HepG2 (cell line): ENCODE measurements at regions not wholly inside any gene's neighbourhood (a gene's known extent, or its start where the extent isn't known, plus 50 kb on each side); places are given as distances from the start of the nearest gene placed in this dataset.

Source experiments
- ATAC-seq: fragments of 200-7000 bp; cut with Tn5 transposase; 3 replicates; pipeline ENCODE4 v1.9.1; 2020; ENCODE audit warnings: mild to moderate bottlenecking, moderate library complexity
- BruUV-seq: library from RNA; stranded (reverse); fragments of 400-500 nt; replicated peaks from 2 replicates; lab custom pipeline; 2021; lab: Mats Ljungman, UMichigan
- CTCF ChIA-PET: fragments of 300-600 bp; formaldehyde crosslinking; extraction: SDS; loops from one replicate; lab custom pipeline; 2021; ENCODE audit warnings: low total read pairs, inconsistent platforms, low intra/inter-chr PET ratio; lab: Yijun Ruan, JAX
- POLR2A ChIA-PET: fragments of 350-600 bp; sonication (Branson Sonifier 250); formaldehyde crosslinking; loops from one replicate; lab custom pipeline; 2020; ENCODE audit warnings: antibody characterized with exemption, inconsistent platforms; lab: Yijun Ruan, JAX
- DNase-seq: peaks from one replicate; pipeline ENCODE4 v3.0.0-alpha.2; 2015; ENCODE audit warnings: low spot score
- FAIRE-seq: peaks from 3 replicates; lab custom pipeline; 2011; peaks lifted over from hg19 to GRCh38; lab: Jason Lieb, UNC
- H2AFZ ChIP-seq: one replicate; pipeline ENCODE4 v1.6.1; 2011; ENCODE audit warnings: low read length, inconsistent platforms
- H3K27ac ChIP-seq: fragments of 300-600 bp; 3 replicates; pipeline ENCODE4 v1.8.0; 2011; ENCODE audit warnings: mixed run types, mild to moderate bottlenecking, mixed read lengths, low read length, inconsistent platforms; ENCODE audit not compliant: insufficient read depth; ENCODE audit errors: extremely low read length
- H3K27me3 ChIP-seq, 2 experiments: fragments of 200-600 bp in 1 of 2; 2 replicates in 1 of 2; 3 replicates in 1 of 2; pipeline versions ENCODE4 v1.6.0 to v1.8.0; 2011; ENCODE audit warnings: low read length in 2 of 2, mild to moderate bottlenecking in 2 of 2, moderate library complexity in 2 of 2, inconsistent platforms in 1 of 2; ENCODE audit not compliant: insufficient read depth in 2 of 2, control insufficient read depth in 1 of 2
- H3K36me3 ChIP-seq, 2 experiments: fragments of 200-600 bp in 1 of 2; replicated peaks in 1 of 2; 2 replicates in 1 of 2; 3 replicates in 1 of 2; pipeline versions ENCODE4 v1.5.1 to v1.8.0; 2011; ENCODE audit warnings: low read length in 2 of 2, inconsistent platforms in 1 of 2; ENCODE audit not compliant: insufficient read depth in 2 of 2, control insufficient read depth in 1 of 2
- H3K4me1 ChIP-seq: 2 replicates; pipeline ENCODE4 v1.5.1; 2012; ENCODE audit warnings: low read length, inconsistent platforms; ENCODE audit not compliant: insufficient read depth
- H3K4me2 ChIP-seq: 2 replicates; pipeline ENCODE4 v1.6.0; 2011; ENCODE audit warnings: low read depth, low read length, inconsistent platforms
- H3K4me3 ChIP-seq, 3 experiments: fragments of 200-600 bp in 1 of 3; sonication (generic), shearing (Covaris generic) in 1 of 3; replicated peaks in 1 of 3; 2 replicates each; pipeline ENCODE4 v1.5.1; 2011 to 2016; ENCODE audit warnings: low read length in 3 of 3, inconsistent platforms in 2 of 3, low read depth in 2 of 3, mild to moderate bottlenecking in 2 of 3, control low read depth in 1 of 3, mixed read lengths in 1 of 3; ENCODE audit not compliant: insufficient read depth in 1 of 3
- H3K79me2 ChIP-seq: one replicate; pipeline ENCODE4 v1.6.1; 2011; ENCODE audit warnings: low read length, inconsistent platforms; ENCODE audit not compliant: insufficient read depth
- H3K9ac ChIP-seq: 2 replicates; pipeline ENCODE4 v1.6.0; 2011; ENCODE audit warnings: mild to moderate bottlenecking, low read depth, low read length, inconsistent platforms; ENCODE audit not compliant: insufficient read depth
- H3K9me3 ChIP-seq: 2 replicates; pipeline ENCODE4 v1.5.1; 2012; ENCODE audit warnings: mild to moderate bottlenecking, low read length
- H4K20me1 ChIP-seq: 2 replicates; pipeline ENCODE4 v1.6.0; 2011; ENCODE audit warnings: inconsistent platforms, mild to moderate bottlenecking, low read length, moderate library complexity; ENCODE audit not compliant: insufficient read depth
- CTCF ChIP-seq: sonication (generic); formaldehyde crosslinking; IDR thresholded peaks from 2 replicates; pipeline ENCODE4 v1.5.0; 2020; ENCODE audit warnings: mild to moderate bottlenecking, missing genetic modification reagents, moderate library complexity
- HNRNPK ChIP-seq: fragments of 200-400 bp; formaldehyde crosslinking; IDR thresholded peaks from 2 replicates; pipeline ENCODE4 v1.6.1; 2018; ENCODE audit warnings: low read length, low read depth, moderate library complexity, mild to moderate bottlenecking; ENCODE audit not compliant: poor library complexity, severe bottlenecking
- JUND ChIP-seq: sonication (generic); formaldehyde crosslinking; IDR thresholded peaks from 2 replicates; pipeline ENCODE4 v1.8.0; 2022; ENCODE audit warnings: mild to moderate bottlenecking, missing genetic modification reagents
- KMT2A ChIP-seq: sonication (generic); formaldehyde crosslinking; IDR thresholded peaks from 2 replicates; pipeline ENCODE4 v1.4.0; 2020; ENCODE audit warnings: missing genetic modification reagents
- RBM39 ChIP-seq: fragments of 200-400 bp; formaldehyde crosslinking; IDR thresholded peaks from one replicate; pipeline ENCODE4 v1.6.1; 2018; ENCODE audit warnings: antibody characterized with exemption, mild to moderate bottlenecking, low read depth, low read length; ENCODE audit not compliant: poor library complexity, severe bottlenecking
- RFX3 ChIP-seq: IDR thresholded peaks from 2 replicates; pipeline ENCODE4 v1.6.1; 2016; ENCODE audit warnings: missing biosample characterization, missing genetic modification reagents
- ZNF510 ChIP-seq: sonication (generic); formaldehyde crosslinking; IDR thresholded peaks from 2 replicates; pipeline ENCODE4 v1.4.0; 2020; ENCODE audit warnings: low read depth, mild to moderate bottlenecking, missing genetic modification reagents
- ZNF572 ChIP-seq: sonication (generic); formaldehyde crosslinking; IDR thresholded peaks from 2 replicates; pipeline ENCODE4 v1.5.1; 2020; ENCODE audit warnings: mild to moderate bottlenecking, missing genetic modification reagents
- WGBS: methylation state at CpG from one replicate; pipeline ENCODE4 v1.1.6; 2017; ENCODE audit warnings: low lambda C conversion rate; 5-methylcytosine and 5-hydroxymethylcytosine counted together
- in situ Hi-C: cut with HindIII; loops from 2 replicates; pipeline ENCODE4 v1.10.0; 2017; ENCODE audit warnings: low pct_unique_long_range_greater_than_20kb; ENCODE audit not compliant: extremely low pct_ligation_motif_present
- intact Hi-C: fragments of 100-400 bp; cut with micrococcal nuclease; formaldehyde crosslinking; loops from one replicate; pipeline ENCODE4 v1.10.0; 2022; ENCODE audit not compliant: unreplicated experiment

- TF ChIP-seq ZNF572 (CRISPR knock-in tag): no peak
These were observed 281.0 kb upstream of the POU3F1 start (continued) for GRCh38 chr1:38327559-38327973.

DNA sequence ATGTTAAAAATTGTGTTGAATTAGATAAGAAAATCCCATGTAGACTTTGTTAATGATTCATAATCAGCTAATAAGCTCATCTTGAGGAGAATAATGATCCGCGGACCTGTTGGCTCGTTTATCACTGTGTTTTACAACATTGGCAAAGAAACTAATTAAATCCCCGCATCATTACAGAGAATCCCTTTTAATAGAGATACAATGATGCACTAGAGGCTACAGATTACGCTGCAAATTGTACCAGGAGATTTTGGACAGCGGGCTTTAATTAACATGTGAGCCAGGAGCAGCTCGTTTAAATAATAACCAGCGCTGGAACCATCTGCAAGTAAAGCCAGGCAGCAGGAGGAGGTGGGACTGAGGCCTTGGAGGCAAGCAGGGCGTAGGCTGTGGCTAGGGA, 280.3 kb upstream of the POU3F1 start:
- H3K27ac ChIP-seq: no peak overlapping the region
- no peak overlapping the region for H2AFZ ChIP-seq
- no peaks in the 10 kb centered on the region for H3K4me1 ChIP-seq
- no peaks in the 10 kb centered on the region for H3K79me2 ChIP-seq
- TF ChIP-seq ZNF510 (CRISPR knock-in tag): no peak
- no peak for TF ChIP-seq HNRNPK
- TF ChIP-seq RFX3 (CRISPR knock-in tag): no peak
- no peak for TF ChIP-seq RBM39
- TF ChIP-seq, all 625 proteins: peak for 0
- no peak for ATAC-seq
- H3K27me3 ChIP-seq: peaks cover 2 to 14% of the 10 kb centered on the region in 2 experiments; a peak in 3 of 5 replicates
- no peaks in the 10 kb centered on the region for H4K20me1 ChIP-seq
- no peak for DNase-seq
- POLR2A ChIA-PET: no interaction called here
- H3K9me3 ChIP-seq: no peaks in the 10 kb centered on the region
- in situ Hi-C loops: no loop called here
- H3K4me3 ChIP-seq: no peak overlapping the region
- BruUV-seq: no TSS peak
- no peak for FAIRE-seq
- no peak overlapping the region for H3K4me2 ChIP-seq
- intact Hi-C loops: no loop called here
- CTCF ChIA-PET: no interaction called here
- 47% methylated on average over 9 of the region's 9 CpGs for WGBS
- no peaks in the 10 kb centered on the region for H3K36me3 ChIP-seq
- no peak overlapping the region for H3K9ac ChIP-seq

GRCh38 chr1:38326135-38326534, 279.5 kb upstream of the POU3F1 start:
- H3K9me3 ChIP-seq: no peaks in the 10 kb centered on the region
- in situ Hi-C loops (no loop called here), intact Hi-C loops (no loop called here)
- 11% methylated on average over 3 of the region's 3 CpGs for WGBS
- H3K27me3 ChIP-seq: peaks cover 2 to 14% of the 10 kb centered on the region in 2 experiments; a peak in 3 of 5 replicates
- H2AFZ ChIP-seq: no peak overlapping the region
- H3K4me2 ChIP-seq: no peak overlapping the region
- H3K4me3 ChIP-seq: no peak overlapping the region
- ATAC-seq (no peak), DNase-seq (no peak), FAIRE-seq (no peak)
- no peak overlapping the region for H3K27ac ChIP-seq
- no peaks in the 10 kb centered on the region for H4K20me1 ChIP-seq
- no peaks in the 10 kb centered on the region for H3K4me1 ChIP-seq
- POLR2A ChIA-PET: no interaction called here
- H3K36me3 ChIP-seq: no peaks in the 10 kb centered on the region
- 0 out of 2 replicates have a peak, but pooled peaks have one; percentile 6 for TF ChIP-seq CTCF
- no peak for TF ChIP-seq KMT2A
- no peak for TF ChIP-seq JUND
- no peaks in the 10 kb centered on the region for H3K79me2 ChIP-seq
- no peak overlapping the region for H3K9ac ChIP-seq
- no TSS peak for BruUV-seq
- CTCF ChIA-PET: no interaction called here
